HT1080 (cell line): ENCODE measurements at regions not wholly inside any gene's neighbourhood (a gene's known extent, or its start where the extent isn't known, plus 50 kb on each side); places are given as distances from the start of the nearest gene placed in this dataset.
A peak's percentile ranks its signal among the peaks of the same experiment; 100 is the strongest.

Source experiments
- DNase-seq: peaks from one replicate; pipeline ENCODE4 v3.0.0-alpha.2; 2015; ENCODE audit warnings: low read depth

DNA sequence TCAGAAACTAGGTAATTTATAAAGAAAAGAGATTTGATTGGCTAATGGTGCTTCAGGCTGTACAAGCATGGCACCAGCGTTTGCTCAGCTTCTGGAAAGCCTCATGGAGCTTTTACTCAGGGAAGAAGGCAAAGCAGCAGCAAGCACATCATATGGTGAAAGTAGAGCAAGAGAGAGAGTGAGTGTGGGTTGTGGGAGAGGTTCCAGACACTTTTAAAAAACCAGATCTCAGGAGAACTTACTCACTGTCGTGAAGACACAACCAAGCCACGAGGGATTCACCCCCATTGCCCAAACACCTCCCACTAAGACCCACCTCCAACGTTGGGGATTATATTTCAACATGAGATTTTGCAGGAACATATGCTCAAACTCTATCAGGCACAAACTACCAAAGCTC lies 554.6 kb upstream of the TNP1 start:
- DNase-seq: no peak

DNA sequence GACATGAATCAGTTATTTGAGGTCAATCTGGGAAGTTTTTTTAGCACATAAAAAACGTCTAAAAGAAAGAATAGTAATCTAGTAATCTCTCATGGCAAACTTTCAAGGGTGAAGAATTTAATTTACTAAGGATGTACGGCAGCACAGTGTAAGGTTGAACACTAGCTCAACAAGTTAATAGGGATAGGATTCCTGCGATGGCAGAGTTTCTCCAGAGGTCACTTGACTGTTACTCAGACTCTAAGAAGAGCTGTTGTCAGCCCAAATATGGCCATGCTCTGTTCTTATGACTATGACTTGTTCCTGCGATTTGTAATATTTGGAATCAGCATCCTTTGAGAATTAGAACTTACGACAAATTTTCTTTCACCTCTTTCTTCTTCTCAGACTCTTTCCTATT lies 553.3 kb upstream of the TNP1 start:
- no peak for DNase-seq

DNA sequence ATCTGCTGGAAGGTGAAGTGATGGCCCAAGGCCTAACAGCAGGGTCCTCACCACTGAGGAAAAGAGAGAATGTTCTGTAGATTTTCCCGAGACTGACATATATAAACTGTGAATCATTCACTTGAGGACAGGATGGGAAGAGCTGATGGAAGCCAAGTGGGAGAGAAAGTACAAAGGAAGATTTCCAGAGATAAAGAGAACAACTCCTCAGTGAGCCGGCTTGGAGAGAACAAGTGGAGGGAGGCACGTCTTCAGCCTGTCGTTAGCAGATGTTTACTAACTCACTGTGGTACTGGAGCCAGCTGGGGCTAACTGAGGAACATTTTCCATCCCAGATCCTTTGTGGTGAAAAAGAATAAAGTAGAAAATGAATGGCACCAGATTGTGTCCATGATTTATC lies 552.9 kb upstream of the TNP1 start:
- DNase-seq: peak; percentile 37

DNA sequence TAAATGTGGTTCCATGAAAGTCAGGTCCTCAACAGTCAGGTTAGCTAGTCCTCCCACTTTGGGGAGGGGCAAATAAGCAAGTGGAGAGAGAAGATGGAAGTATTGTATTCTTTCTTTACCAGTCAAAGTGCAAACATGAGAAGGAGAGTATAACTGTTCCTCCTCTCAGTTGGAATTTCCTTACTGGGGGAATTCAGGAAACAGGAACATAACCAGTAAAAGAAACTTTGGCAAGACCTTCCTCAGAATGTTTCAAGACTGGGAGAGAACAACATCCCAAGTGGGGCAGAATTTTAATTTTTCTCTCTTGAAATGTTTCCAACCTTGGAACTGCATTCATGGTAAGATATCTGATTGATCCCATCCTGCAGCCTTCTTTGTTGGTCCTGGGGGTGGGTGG lies 552.4 kb upstream of the TNP1 start:
- no peak for DNase-seq

DNA sequence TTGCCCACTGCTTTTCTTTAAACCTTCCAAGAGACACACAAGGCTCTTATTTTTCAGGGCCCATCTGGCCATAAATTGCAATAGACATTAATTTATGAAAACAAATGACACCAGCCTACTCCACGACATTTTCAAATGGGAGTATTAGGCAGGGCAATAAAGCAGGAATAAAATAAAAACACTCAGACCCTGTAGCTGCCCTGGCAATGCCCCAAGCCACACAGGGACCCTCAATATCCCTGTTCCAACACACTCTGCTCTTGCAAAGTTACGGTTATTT lies 550.8 kb upstream of the TNP1 start:
- no peak for DNase-seq

DNA sequence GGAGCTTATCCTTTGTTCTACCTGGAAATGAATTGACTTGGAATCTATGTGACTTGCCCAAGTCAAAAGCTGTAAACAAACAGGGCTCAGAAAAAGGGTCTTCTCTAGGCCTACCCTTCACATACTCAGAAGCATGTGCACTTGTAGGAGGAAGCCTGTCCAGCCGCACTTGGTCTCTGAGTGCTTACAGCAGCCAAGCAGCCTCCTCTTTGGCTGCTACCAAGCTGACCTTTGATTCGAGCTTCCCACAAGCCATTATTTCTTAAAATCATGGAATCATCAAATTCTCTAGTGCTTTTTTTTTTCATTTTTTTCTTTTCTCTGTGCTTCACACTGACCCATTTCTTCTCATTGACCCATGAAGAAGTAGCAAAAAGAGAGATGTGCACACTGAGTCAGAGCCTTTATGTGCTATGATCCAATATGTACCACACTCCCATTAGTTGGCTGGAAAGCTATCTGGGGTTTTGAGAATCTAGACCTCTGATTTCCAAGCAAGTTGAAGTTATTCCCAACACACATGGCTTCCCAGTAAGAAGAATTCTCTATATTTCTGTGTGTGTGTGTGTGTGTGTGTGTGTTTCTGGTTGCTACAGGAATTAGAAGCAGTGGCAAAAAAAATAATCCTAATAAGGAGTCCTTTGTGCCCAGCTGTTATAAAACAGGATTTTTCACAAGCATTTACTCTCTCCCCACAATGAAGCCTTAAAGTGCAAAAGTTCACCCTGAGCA lies 550.3 kb upstream of the TNP1 start:
- no peak for DNase-seq

DNA sequence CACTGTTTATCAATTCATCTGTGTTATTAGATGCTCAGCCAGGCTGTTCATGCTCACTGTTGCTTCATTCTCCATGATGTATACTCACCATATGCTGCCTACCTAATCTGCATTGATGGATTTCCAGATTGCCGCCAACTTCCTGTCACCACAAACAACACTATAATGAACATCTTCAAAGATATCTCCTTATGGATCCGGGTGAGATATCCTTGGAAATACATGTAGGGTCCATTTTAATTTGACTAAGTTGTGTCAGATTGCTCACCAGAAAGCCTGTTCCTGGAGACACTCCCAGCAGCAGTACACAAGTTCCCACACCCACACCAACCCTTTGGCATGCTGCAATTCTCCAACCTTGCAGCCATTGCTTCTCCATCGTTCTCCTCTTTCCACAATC lies 547.5 kb upstream of the TNP1 start:
- no peak for DNase-seq

DNA sequence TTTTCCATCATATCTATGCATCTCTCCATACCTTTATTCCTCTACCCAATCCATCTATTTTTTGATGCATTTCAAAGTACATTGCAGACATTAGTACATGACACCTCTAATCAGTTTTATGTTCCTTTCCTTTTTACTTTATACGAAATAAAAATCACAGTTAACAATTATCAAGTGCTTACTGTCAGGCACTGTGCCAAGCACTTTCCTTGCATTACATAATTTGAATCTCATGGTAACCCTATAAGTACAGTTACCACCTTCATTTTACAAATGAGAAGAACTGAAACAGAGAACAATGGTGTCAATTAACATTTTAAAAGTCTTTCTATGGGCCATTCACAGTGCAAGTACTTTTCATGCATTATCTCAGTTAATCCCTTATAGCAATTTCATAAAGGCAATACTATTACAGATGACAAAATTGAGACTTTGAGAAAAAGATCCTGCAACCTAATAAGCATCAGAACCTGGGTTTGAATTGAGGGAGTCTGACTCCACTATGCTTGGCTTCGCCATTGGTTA lies 544.4 kb upstream of the TNP1 start:
- no peak for DNase-seq

DNA sequence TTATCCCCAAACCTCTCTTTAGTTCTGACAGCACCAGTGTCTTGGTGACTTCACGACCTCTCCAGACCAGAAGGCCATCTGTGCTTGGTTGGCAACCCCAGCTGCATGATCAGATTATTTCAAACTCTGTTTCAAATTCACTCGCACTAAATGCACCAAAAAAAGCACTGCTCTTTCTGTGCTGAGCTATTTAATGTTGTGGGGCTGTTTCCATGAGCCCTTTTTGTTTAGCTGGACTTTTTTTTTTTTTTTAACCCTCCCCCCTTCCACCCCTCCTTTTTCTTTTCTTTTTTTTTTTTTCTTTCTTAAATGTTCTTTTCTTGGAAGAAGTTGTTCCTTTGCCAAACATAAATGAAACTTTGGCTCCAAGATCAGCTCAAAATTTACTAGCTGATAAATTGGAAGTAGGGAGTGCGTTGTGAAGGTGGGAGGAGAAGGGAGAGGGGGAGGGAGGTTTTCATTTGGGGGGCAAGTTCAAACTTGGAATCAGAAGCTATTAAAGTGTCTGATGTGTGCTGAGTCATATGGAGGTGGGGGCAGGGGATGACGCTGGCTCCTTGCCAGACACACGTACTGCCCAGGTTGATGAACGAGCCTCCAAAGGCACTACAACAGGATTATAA lies 543.0 kb upstream of the TNP1 start:
- DNase-seq: peak; percentile 59

DNA sequence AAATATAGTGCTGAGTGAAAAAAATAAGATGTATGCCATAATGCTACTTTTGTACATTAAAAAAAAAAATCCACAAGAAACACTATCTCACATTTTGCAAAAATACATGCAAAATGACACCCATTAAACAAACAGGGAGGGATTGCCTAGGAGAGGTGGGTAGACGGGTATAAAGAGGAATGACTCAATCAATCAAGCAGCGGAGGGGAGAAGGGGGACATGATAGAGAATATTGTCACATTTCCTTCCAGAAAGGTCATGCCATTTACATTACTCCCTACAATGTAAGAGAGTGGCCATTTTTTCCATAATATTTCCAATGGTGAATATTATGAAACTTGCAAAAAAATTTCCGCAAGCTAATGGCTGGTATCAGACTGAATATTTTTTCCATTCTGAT lies 542.3 kb upstream of the TNP1 start:
- DNase-seq: no peak

DNA sequence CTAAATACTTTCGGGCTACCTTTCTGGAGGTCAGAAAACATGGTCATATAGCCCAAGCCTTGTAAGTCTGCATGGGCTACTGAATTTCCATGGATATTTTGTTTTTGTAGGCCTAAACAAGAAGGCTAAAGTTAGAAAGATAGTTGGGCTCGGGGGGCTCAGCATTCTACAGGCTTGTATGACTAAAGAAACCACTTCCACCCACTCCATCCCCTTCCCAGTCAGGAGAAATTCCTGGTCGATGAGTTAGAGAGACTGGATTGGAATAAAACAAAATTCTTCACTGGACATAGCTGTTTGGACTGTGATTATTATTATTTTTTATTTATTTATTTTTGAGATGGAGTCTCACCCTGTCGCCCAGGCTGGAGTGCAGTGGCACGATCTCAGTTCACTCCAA lies 539.4 kb upstream of the TNP1 start:
- DNase-seq: peak; percentile 71

DNA sequence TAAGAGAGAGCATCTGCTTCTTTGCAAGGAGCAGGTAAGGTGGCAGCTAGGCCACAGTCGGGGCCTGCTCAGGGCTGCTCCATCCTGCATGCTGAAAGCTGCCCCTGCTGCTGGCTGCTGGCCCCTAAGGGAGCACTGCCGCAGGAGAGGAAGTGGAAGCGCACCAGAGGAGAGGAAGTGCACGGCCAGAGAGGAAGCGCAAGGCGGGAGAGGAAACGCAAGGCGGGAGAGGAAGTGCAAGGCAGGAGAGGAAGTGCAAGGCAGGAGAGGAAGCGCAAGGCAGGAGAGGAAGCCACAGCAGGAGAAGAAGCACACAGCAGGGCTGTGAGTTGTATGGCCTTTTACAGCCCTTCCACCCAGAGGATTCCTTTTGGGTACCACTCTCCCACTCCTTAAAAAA lies 539.0 kb upstream of the TNP1 start:
- no peak for DNase-seq

DNA sequence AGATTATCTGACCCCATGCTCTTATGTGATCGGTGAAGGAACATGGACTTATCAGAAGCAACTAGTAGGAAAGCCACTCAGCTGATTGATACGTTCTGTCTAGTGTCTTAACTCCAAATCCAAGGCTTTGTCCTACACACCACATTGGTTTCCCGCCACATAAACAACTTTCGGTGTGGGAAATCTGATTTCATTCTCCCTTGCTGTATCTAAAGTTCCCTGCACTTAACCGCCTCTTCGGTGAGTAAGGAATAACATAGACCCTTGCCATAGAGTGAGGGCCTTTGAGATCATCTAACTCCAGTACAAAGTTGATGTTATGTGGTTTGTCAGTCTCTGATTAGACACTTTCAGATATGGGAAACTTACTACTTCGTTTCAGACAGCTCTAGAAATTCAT lies 538.2 kb upstream of the TNP1 start:
- no peak for DNase-seq

DNA sequence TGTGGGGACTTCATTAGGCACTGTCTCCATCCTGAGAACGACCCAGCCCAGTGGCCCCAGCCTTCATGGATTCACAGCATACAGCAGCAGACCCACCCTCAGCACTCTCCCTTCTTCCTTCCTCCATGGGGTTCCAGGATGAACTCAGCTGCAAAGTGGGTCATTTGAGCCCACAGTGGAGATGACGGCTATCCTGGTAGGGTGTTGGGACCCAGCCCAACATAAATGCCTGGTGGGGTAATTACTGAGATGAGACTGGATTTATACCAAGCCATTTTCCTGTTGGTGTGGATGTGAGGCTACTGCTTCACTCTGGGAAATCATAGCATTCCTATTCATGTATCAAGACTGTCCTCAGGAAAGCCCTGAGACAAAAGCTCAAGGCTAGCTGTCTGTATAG lies 536.7 kb upstream of the TNP1 start:
- no peak for DNase-seq

DNA sequence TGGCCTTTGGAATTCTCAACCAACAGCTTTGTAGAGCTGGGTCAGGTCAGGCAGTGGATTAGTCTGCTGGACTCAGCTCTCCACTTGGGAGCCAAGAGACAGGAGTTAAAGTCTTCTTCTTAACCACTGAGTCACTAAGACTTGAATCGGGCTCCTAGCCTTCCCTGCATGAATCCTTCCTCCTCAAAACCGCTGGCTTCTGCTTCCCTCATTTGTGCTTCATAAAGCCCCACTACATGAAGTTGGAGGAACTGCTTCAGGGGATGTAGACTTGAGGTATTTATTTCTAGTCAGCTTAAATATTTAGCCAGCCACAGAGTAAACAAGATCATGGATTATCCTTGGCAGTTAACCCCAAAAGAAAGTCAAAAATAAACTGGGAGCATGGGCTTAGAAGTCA lies 536.3 kb upstream of the TNP1 start:
- no peak for DNase-seq

DNA sequence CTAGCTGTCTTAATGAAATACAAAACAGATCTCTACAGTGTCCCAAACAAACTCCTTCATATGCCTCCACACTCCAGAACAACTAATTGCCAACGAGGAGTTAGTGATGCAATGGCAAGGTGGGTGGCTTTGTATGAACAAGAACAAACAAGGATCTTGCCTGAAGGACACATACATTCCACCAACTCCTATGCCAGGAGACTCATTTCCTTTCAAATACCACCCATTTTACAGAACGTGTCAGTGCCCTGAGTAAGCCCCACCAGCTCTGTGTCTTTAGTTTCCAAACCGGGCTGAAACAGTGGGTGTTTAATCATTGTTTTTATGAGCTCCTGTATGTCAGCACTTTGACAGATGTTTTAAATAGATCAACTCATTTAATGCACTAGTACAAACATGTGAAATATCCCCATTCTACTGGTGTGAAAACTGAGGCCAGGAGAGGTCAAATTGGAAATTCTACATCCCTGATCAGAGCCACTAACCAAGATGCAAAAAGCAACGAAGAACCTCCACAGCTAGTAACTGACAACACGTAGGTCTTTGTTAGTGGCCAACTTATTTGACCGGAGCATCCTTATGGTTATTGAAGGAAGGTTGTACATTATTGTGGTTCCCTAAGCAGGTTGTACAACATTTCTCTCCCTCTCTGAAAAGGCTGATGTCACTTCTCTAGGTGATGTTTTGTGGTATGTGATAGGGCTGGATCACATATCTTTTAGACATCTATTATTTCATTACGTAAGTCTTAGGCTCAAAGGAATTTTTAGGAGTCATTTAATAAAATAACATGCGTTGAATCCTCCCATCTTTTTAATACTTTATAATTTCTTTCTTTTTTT lies 534.9 kb upstream of the TNP1 start:
- no peak for DNase-seq

DNA sequence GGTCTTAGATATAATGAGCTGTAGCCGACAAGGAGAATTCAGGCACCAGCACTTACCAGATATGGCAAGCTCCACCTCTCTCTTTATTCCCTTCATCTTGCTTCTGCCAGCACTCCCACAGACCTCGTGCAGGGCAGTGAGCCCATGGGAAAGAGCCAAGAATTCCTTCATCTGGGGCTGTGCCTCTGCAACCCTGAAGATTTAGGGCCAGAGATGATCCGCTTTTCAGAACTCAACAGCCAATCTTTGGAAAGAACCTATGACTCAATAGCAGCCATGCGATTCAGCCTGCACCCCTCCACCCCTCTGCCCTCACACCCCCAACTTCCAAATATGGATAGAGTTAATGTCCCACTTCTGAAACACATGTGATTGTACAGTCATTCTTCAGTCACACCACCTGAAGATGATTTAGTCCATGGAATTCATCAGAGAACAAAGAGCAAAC lies 533.7 kb upstream of the TNP1 start:
- peak; percentile 77 for DNase-seq

DNA sequence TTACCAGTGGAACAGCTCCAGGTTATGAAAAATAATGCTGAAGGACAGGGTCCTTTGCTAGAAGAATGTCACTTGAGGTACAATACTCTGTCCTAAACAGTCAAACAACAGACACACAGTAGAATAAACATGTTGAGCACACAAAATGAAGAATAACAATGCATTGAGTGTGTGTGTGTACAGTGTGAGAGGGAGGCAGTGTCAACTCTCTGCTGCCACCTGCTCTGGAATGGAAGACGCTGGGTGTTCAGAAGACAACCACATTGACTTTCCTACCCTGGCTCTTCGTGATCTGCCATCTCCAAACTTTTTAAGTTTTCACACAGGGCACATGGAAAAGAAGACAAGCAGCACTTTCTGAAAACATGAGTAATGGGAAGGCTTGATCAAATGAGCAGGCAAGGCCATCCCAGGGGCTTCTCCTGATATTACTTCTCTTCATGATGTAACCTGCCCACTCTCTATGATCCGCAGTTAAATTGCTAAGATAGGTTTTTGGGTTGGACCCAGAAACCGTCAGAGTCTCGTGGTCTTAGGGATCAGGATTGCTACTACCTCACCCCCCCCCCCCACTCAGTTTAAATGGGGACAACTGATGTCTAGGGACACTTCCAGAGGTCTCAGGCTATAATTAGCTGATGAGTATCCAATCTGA lies 533.2 kb upstream of the TNP1 start:
- DNase-seq: no peak

DNA sequence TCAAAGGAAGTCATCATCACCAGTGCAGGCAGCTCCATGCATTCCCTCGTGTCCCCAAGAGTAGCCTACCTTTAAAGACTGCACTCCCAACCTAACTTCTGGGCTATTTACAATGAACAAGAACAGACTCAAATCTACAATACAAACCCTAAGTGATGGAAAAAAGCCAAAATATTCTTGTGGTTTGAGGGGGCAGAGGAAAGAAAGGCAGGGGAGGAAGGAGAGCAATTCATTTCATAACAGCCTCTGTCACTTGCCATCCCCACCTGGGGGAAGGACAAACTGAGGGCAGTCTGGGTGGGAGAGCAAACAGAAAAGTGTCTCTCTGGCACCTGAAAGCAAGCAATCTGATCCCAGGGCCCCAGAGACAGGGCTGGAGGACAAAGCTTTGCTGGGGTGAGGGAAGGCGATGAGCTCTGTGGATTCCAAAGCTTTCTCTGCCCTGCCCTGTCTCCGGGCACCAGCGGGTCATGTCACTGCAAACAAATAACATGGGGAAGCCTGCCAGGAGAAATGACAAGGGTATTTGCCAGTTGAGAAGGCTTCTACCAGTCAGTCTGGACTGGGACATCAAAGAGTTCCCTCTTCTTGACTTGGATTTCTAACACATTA lies 528.0 kb upstream of the TNP1 start:
- no peak for DNase-seq

DNA sequence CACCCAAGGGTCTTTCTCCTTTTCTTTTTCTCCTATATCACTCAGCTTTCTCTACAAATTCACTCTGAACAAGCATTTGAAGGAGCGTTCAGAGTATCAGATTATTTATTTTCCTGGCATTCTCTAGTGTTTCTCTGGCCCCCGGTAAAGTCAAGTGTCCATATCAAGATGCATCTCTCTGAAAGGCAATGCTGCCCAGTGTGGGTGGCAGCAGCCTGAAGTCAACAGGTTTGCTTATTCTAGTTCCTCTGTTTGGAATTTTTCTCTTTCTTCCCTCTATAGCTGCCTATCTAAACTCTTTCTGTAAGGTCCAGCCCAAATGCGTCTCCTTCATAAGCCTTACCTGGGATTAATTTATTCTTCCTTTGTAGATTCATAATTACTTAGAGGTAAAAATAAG lies 526.2 kb upstream of the TNP1 start:
- DNase-seq: no peak

DNA sequence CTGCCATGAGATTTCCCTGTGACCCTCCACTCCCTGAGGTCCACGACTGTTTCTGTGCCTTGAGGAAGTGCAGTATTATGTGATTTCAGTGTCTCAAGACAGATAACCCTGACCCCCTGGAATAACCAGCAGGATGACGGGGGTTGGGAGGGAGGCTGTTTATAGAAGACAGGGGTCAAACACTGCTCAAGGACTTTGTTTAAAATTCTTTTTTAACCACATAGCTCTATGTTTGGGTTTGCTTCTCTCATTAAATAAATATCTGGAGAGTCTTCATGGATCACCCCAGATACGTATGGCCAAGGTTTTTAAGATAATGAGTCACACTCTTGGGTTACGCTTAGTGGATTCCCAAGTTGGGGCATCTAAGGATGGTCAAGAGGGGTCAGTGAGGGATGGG lies 523.8 kb upstream of the TNP1 start:
- DNase-seq: no peak

DNA sequence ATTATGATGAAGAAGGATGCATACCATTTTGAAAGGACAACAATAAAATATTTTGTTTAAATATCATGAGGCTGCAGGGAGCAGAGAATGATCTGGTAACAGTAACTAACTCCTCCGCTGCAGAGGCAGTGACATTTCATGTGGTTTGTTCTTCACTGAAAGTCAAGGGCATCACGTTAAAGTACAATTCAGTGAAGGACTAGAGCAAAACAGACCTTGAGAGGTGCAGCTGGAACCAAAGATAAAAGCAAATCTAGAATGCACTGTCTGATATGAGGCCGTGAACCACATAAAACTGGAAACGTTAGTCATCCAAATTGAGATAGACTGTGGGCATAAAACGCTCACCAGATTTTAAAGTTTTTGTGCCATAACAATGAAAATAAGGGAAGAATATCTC lies 522.9 kb upstream of the TNP1 start:
- DNase-seq: no peak
